GM18907 (cell line): ENCODE measurements at regions not wholly inside any gene's neighbourhood (a gene's known extent, or its start where the extent isn't known, plus 50 kb on each side); places are given as distances from the start of the nearest gene placed in this dataset.
A peak's percentile ranks its signal among the peaks of the same experiment; 100 is the strongest.

Source experiments
- ATAC-seq: cut with Tn5 transposase; IDR thresholded peaks from one replicate; pipeline ENCODE4 v1.9.1; 2021; ENCODE audit warnings: mild to moderate bottlenecking, moderate library complexity; ENCODE audit not compliant: unreplicated experiment

- no peak for ATAC-seq
Measured at GRCh38 chr15:70475921-70476320, 287.4 kb downstream of the UACA start.

- ATAC-seq = no peak
Measured at GRCh38 chr15:70475407-70475781, 288.0 kb downstream of the UACA start.

- no peak for ATAC-seq
Measured at GRCh38 chr15:70474471-70475406, 288.6 kb downstream of the UACA start.

- no peak for ATAC-seq
Measured at GRCh38 chr15:70473581-70474370, 289.6 kb downstream of the UACA start.

GRCh38 chr15:70471517-70471916, 291.8 kb downstream of the UACA start:
- ATAC-seq = no peak

GRCh38 chr15:70470556-70471191, 292.7 kb downstream of the UACA start:
- no peak for ATAC-seq

- no peak for ATAC-seq
Measured at GRCh38 chr15:70469651-70470555, 293.5 kb downstream of the UACA start.

GRCh38 chr15:70469182-70469581, 294.2 kb downstream of the UACA start:
- ATAC-seq = no peak

GRCh38 chr15:70466895-70467529, 296.3 kb downstream of the UACA start:
- ATAC-seq = no peak

- ATAC-seq = no peak
Measured at GRCh38 chr15:70466305-70466704, 297.1 kb downstream of the UACA start.

- ATAC-seq = no peak
Measured at GRCh38 chr15:70465812-70466211, 297.5 kb downstream of the UACA start.

GRCh38 chr15:70463453-70463834, 299.9 kb downstream of the UACA start:
- peak; percentile 32 for ATAC-seq

- ATAC-seq = no peak
Measured at GRCh38 chr15:70461992-70462391, 301.4 kb downstream of the UACA start.

- no peak for ATAC-seq
Measured at GRCh38 chr15:70461017-70461416, 302.3 kb downstream of the UACA start.

GRCh38 chr15:70459312-70459711, 304.0 kb downstream of the UACA start:
- no peak for ATAC-seq

GRCh38 chr15:70453766-70454165, 309.6 kb downstream of the UACA start:
- no peak for ATAC-seq

- ATAC-seq = no peak
Measured at GRCh38 chr15:70453238-70453637, 310.1 kb downstream of the UACA start.

GRCh38 chr15:70451821-70452653, 311.3 kb downstream of the UACA start:
- ATAC-seq = no peak

- ATAC-seq = no peak
Measured at GRCh38 chr15:70450142-70450443, 313.3 kb downstream of the UACA start.
